Fibroblast of mammary gland (primary cell): ENCODE measurements at regions not wholly inside any gene's neighbourhood (a gene's known extent, or its start where the extent isn't known, plus 50 kb on each side); places are given as distances from the start of the nearest gene placed in this dataset.

Experiments
- DNase-seq: peaks from one replicate; pipeline ENCODE4 v3.0.0-alpha.2; 2010; ENCODE audit warnings: low read depth
- H3K4me3 ChIP-seq: 2 replicates; pipeline ENCODE4 v1.5.1; 2011; ENCODE audit warnings: low read depth, mild to moderate bottlenecking, low read length, moderate library complexity; ENCODE audit not compliant: control insufficient read depth
- CTCF ChIP-seq: conservative IDR thresholded peaks from 2 replicates; pipeline ENCODE4 v1.5.1; 2011; ENCODE audit warnings: low read depth, low read length, inconsistent platforms; ENCODE audit not compliant: control insufficient read depth, insufficient read depth

DNA sequence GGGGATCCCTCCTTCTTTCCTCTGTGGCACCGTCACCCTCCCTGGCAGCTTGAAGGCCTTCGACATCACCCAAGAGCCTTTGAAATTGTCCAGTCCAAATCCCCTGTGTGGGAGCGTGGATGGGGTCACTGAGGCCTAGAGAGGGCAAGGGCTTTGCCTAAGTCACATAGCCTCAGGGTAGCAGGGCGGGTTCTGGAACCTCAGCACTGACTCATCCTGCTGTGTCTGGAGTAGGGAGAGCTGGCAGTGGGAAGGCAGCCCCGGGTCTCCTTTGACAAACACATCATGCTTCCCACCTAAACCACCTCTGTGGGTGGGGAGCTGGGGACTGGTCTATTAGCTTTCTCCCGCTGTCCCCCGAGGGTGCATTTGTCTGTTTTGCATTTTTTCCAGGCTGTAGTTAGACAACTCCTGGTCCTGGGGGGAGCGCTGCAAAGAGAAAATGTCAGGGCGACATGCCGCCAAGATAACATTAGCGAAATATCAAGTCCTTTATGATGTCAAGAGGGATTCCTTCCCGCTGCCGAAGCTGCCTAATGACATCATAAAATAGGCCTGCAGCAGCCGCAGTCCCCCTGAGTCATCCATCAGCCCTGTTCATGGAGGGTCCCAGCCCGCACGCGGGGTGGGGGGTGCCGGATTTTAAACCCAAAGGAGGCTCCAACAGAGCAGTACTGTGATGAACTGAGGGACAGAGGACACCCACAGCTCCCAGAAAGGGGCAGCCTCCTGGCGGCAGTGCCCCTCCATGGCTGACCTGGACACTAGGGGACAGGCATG lies 77.0 kb upstream of the POU3F1 start:
- no peak for TF ChIP-seq CTCF
- no peak for DNase-seq
- no peak overlapping the region for H3K4me3 ChIP-seq

GRCh38 chr1:38121231-38121680 lies 74.7 kb upstream of the POU3F1 start:
- TF ChIP-seq CTCF: no peak
- no peak overlapping the region for H3K4me3 ChIP-seq
- no peak for DNase-seq

- DNase-seq: no peak
- H3K4me3 ChIP-seq: no peak overlapping the region
- no peak for TF ChIP-seq CTCF
These were observed 74.1 kb upstream of the POU3F1 start for GRCh38 chr1:38120552-38121230.

DNA sequence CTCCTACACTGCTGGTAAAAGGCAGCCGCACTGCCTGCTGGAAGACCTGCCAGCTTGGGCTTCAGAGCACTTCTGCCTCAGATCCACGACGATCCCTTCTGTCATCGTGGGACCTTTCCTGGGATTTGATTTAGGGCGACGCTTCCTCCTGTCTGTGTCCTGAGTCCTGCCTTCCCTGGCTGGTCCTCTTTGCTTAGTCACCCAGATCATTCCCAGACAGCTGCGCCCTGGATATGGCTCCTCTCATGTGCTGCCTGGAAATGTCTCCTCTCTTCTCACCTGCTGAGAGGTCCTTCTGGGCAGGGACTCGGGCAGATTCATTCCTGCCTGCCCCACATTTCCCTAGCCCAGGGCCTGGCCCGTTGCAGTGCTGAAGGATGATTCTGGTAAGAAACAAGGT lies 72.4 kb upstream of the POU3F1 start:
- DNase-seq: no peak
- no peak for TF ChIP-seq CTCF
- no peak overlapping the region for H3K4me3 ChIP-seq

- H3K4me3 ChIP-seq: no peak overlapping the region
- no peak for DNase-seq
- no peak for TF ChIP-seq CTCF
These were observed 70.9 kb upstream of the POU3F1 start for GRCh38 chr1:38117444-38117887.

- H3K4me3 ChIP-seq: no peak overlapping the region
- no peak for DNase-seq
- no peak for TF ChIP-seq CTCF
These were observed 69.1 kb upstream of the POU3F1 start for GRCh38 chr1:38115682-38116202.
